Breast epithelium (tissue), 3 donors: ENCODE measurements at regions not wholly inside any gene's neighbourhood (a gene's known extent, or its start where the extent isn't known, plus 50 kb on each side); places are given as distances from the start of the nearest gene placed in this dataset.

Experiments
- POLR2A ChIP-seq: fragments of 450-650 bp; IDR thresholded peaks from one replicate; pipeline ENCODE4 v1.6.1; 2016; ENCODE audit warnings: antibody characterized with exemption, mild to moderate bottlenecking, moderate library complexity
- TF ChIP-seq, protein P1 (sequence below), 3 donors: fragments of 450-650 bp; IDR thresholded peaks; one replicate each; pipeline ENCODE4 v1.5.1; 2016 to 2017; ENCODE audit warnings: antibody characterized with exemption in 3 of 3, mild to moderate bottlenecking in 3 of 3, moderate library complexity in 3 of 3

DNA sequence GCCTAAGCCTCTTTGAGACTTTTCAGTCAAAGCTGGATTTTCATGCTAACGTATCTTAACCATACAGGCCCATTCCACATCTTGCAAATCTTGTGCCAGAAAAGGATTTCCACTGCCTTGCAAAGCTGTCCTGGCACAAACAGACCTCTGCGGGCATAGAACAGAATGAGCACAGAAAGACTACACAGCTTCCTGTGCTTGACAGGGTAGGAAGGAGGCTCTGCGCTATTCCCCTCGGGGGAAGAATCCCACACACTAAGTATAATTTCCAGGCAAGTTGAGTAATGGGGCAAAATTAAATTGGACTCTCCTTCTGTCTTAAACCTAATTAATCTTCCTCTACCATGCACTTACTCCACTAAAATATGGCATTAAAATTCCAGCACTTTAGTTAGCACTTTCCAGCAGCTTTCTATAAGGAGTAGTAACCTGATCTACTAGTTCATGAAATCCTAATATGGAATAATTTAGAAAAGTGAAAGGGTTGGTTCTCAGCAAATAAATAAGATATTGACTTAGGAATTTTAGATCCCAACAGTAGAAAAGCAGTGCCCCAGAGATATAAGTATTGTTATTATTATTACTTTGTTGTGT, 532.1 kb upstream of the JAG1 start:
- TF ChIP-seq, protein P1, sequence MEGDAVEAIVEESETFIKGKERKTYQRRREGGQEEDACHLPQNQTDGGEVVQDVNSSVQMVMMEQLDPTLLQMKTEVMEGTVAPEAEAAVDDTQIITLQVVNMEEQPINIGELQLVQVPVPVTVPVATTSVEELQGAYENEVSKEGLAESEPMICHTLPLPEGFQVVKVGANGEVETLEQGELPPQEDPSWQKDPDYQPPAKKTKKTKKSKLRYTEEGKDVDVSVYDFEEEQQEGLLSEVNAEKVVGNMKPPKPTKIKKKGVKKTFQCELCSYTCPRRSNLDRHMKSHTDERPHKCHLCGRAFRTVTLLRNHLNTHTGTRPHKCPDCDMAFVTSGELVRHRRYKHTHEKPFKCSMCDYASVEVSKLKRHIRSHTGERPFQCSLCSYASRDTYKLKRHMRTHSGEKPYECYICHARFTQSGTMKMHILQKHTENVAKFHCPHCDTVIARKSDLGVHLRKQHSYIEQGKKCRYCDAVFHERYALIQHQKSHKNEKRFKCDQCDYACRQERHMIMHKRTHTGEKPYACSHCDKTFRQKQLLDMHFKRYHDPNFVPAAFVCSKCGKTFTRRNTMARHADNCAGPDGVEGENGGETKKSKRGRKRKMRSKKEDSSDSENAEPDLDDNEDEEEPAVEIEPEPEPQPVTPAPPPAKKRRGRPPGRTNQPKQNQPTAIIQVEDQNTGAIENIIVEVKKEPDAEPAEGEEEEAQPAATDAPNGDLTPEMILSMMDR (IDR thresholded peaks at IDR 0.05) = no peak
- no peak for TF ChIP-seq POLR2A
